ENCODE measurements at regions not wholly inside any gene's neighbourhood (a gene's known extent, or its start where the extent isn't known, plus 50 kb on each side); places are given as distances from the start of the nearest gene placed in this dataset.
"Not testable (repeated sequence)": the region's sequence is repeated elsewhere in the genome, so short reads cannot be mapped to it uniquely, and the experiment has no call there.

- H4K20me1 ChIP-seq (ENCODE audit: insufficient read depth, low read length): no peaks in the 10 kb centered on the region
- no peaks in the 10 kb centered on the region for H3K36me3 ChIP-seq (replicated peaks; ENCODE audit: low read depth, low read length)
- 0 out of 2 replicates have a peak overlapping the region, but pooled peaks have one; percentile 27 for H3K4me2 ChIP-seq (ENCODE audit: low read length)
- H3K27ac ChIP-seq (ENCODE audit: low read length): no peak overlapping the region
- no peak overlapping the region for H3K4me3 ChIP-seq (ENCODE audit: low read length)
- TF ChIP-seq EZH2phosphoT487 (IDR thresholded peaks at IDR 0.05; ENCODE audit: low read depth) (no peak), CTCF (IDR thresholded peaks at IDR 0.05; ENCODE audit: low read depth, low read length) (peak; percentile 89)
- H3K4me1 ChIP-seq (ENCODE audit: low read length): peaks cover 2% of the 10 kb centered on the region; the same call in 1 of the 2 replicates
- no peaks in the 10 kb centered on the region; the same call in 1 of the 2 replicates for H3K9me3 ChIP-seq (ENCODE audit: insufficient read depth, low read length)
- H3K27me3 ChIP-seq (ENCODE audit: low read depth, low read length): no peaks in the 10 kb centered on the region
- no peak overlapping the region for H2AFZ ChIP-seq (ENCODE audit: low read depth, low read length)
- H3K79me2 ChIP-seq (ENCODE audit: low read length): no peaks in the 10 kb centered on the region
- H3K9ac ChIP-seq (ENCODE audit: low read length): no peak overlapping the region
Measured at GRCh38 chr2:71923887-71924533, 223.7 kb downstream of the CYP26B1 start.

- TF ChIP-seq EZH2phosphoT487 (IDR thresholded peaks at IDR 0.05; ENCODE audit: low read depth): no peak
- no peak for TF ChIP-seq CTCF (IDR thresholded peaks at IDR 0.05; ENCODE audit: low read depth, low read length)
Measured at GRCh38 chr2:71923143-71923525, 224.5 kb downstream of the CYP26B1 start.

GRCh38 chr2:71922499-71923142 lies 225.0 kb downstream of the CYP26B1 start:
- H3K27me3 ChIP-seq (ENCODE audit: low read depth, low read length): no peaks in the 10 kb centered on the region
- TF ChIP-seq EZH2phosphoT487 (IDR thresholded peaks at IDR 0.05; ENCODE audit: low read depth): no peak
- TF ChIP-seq CTCF (IDR thresholded peaks at IDR 0.05; ENCODE audit: low read depth, low read length): no peak
- no peaks in the 10 kb centered on the region for H3K79me2 ChIP-seq (ENCODE audit: low read length)
- no peaks in the 10 kb centered on the region for H3K36me3 ChIP-seq (replicated peaks; ENCODE audit: low read depth, low read length)
- no peak overlapping the region for H2AFZ ChIP-seq (ENCODE audit: low read depth, low read length)
- no peak overlapping the region for H3K4me3 ChIP-seq (ENCODE audit: low read length)
- H3K4me2 ChIP-seq (ENCODE audit: low read length): no peak overlapping the region
- no peaks in the 10 kb centered on the region for H4K20me1 ChIP-seq (ENCODE audit: insufficient read depth, low read length)
- no peaks in the 10 kb centered on the region; the same call in 1 of the 2 replicates for H3K9me3 ChIP-seq (ENCODE audit: insufficient read depth, low read length)
- H3K9ac ChIP-seq (ENCODE audit: low read length): no peak overlapping the region
- no peak overlapping the region for H3K27ac ChIP-seq (ENCODE audit: low read length)
- peaks cover 2% of the 10 kb centered on the region; the same call in 1 of the 2 replicates for H3K4me1 ChIP-seq (ENCODE audit: low read length)

More at GRCh38 chr2:71923143-71923525, 224.5 kb downstream of the CYP26B1 start:
- H3K4me3 ChIP-seq (ENCODE audit: low read length): no peak overlapping the region
- H4K20me1 ChIP-seq (ENCODE audit: insufficient read depth, low read length): no peaks in the 10 kb centered on the region
- no peak overlapping the region for H3K27ac ChIP-seq (ENCODE audit: low read length)
- H2AFZ ChIP-seq (ENCODE audit: low read depth, low read length): no peak overlapping the region
- H3K36me3 ChIP-seq (replicated peaks; ENCODE audit: low read depth, low read length): no peaks in the 10 kb centered on the region
- H3K79me2 ChIP-seq (ENCODE audit: low read length): no peaks in the 10 kb centered on the region
- peaks cover 2% of the 10 kb centered on the region; the same call in 1 of the 2 replicates for H3K4me1 ChIP-seq (ENCODE audit: low read length)
- H3K9me3 ChIP-seq (ENCODE audit: insufficient read depth, low read length): no peaks in the 10 kb centered on the region; the same call in 1 of the 2 replicates
- H3K27me3 ChIP-seq (ENCODE audit: low read depth, low read length): no peaks in the 10 kb centered on the region
- H3K9ac ChIP-seq (ENCODE audit: low read length): no peak overlapping the region
- H3K4me2 ChIP-seq (ENCODE audit: low read length): no peak overlapping the region

DNA sequence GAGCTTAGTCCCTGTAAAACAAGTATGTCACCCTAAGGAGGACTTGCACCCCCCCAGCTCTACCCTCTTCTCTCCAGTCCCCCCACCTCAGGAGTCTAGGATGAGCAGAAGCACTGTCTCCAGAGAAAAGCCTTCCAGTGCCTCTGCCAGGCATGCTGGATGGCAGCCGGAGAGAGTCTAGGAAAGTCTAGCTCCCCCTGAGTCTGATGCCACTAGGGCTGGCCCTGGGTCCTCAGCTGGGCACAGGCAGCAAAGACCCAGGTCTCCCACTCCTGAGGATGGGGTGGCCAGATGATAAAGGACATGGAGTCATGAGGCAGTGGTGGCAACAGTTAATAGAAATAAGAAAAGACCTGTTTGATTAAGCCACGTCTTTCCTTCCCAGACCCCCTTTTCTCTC lies 225.6 kb downstream of the CYP26B1 start:
- Histone ChIP-seq H2AFZ (ENCODE audit: low read depth, low read length) (no peak overlapping the region), H4K20me1 (ENCODE audit: insufficient read depth, low read length) (no peaks in the 10 kb centered on the region), H3K79me2 (ENCODE audit: low read length) (no peaks in the 10 kb centered on the region), H3K27ac (ENCODE audit: low read length) (no peak overlapping the region), H3K9me3 (ENCODE audit: insufficient read depth, low read length) (no peaks in the 10 kb centered on the region; the same call in 1 of the 2 replicates), H3K4me3 (ENCODE audit: low read length) (no peak overlapping the region), H3K4me1 (ENCODE audit: low read length) (peaks cover 2% of the 10 kb centered on the region; the same call in 1 of the 2 replicates), H3K4me2 (ENCODE audit: low read length) (no peak overlapping the region), H3K36me3 (replicated peaks; ENCODE audit: low read depth, low read length) (no peaks in the 10 kb centered on the region), H3K9ac (ENCODE audit: low read length) (no peak overlapping the region), H3K27me3 (ENCODE audit: low read depth, low read length) (0 out of 2 replicates have a peak, but pooled peaks cover under 1% of the 10 kb centered on the region)
- TF ChIP-seq CTCF (IDR thresholded peaks at IDR 0.05; ENCODE audit: low read depth, low read length) (no peak), EZH2phosphoT487 (IDR thresholded peaks at IDR 0.05; ENCODE audit: low read depth) (no peak)

DNA sequence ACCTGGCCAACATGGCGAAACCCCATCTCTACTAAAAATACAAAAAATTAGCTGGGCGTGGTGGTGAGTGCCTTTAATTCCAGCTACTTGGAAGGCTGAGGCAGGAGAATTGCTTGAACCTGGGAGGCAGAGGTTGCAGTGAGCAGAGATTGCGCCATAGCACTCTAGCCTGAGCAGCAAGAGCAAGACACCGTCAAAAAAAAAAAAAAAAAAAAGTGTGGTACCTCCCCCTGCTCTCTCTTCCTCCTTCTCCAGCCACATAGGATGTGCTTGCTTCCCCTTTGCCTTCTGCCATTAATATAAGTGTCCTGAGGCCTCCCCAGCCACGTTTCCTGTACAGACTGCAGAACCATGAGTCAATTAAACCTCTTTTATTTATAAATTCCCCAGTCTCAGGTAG lies 226.8 kb downstream of the CYP26B1 start:
- not testable (repeated sequence) for H4K20me1 ChIP-seq (ENCODE audit: insufficient read depth, low read length); H3K4me3 ChIP-seq (ENCODE audit: low read length); H3K36me3 ChIP-seq (replicated peaks; ENCODE audit: low read depth, low read length); H3K9me3 ChIP-seq (ENCODE audit: insufficient read depth, low read length); H3K9ac ChIP-seq (ENCODE audit: low read length); H3K27ac ChIP-seq (ENCODE audit: low read length); H3K27me3 ChIP-seq (ENCODE audit: low read depth, low read length); H3K79me2 ChIP-seq (ENCODE audit: low read length); H2AFZ ChIP-seq (ENCODE audit: low read depth, low read length); H3K4me2 ChIP-seq (ENCODE audit: low read length); H3K4me1 ChIP-seq (ENCODE audit: low read length)
